ENCODE measurements at regions not wholly inside any gene's neighbourhood (a gene's known extent, or its start where the extent isn't known, plus 50 kb on each side); places are given as distances from the start of the nearest gene placed in this dataset.

- no peak for DNase-seq (ENCODE audit: low read depth in 2 of 2)
Observed at GRCh38 chr2:106941372-106941993, 55.5 kb upstream of the ST6GAL2 start.

GRCh38 chr2:106943468-106944200, 57.7 kb upstream of the ST6GAL2 start:
- no peak for DNase-seq (ENCODE audit: low read depth in 2 of 2)

DNA sequence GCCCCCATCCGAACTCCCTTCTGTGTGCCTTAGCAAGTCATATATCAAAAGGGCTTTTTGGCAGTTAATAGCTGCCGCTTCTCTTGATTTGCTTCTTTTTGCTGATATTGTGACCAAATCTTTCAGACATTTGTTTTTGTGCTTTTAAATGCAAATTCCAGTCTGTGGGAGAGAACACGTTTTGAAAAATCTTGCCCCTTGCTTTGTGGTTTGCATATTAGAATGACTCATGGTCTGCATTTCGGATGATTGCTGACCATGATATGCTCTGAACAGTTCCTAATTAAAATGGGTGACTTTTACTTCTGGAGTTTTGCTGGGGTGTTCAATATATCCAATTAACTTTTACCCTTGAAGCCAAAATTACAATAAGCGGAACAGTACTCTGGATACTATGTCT, 58.2 kb upstream of the ST6GAL2 start:
- no peak for DNase-seq (ENCODE audit: low read depth in 2 of 2)

- DNase-seq (ENCODE audit: low read depth in 2 of 2): no peak
Observed at GRCh38 chr2:106948540-106948939, 62.6 kb upstream of the ST6GAL2 start.

DNA sequence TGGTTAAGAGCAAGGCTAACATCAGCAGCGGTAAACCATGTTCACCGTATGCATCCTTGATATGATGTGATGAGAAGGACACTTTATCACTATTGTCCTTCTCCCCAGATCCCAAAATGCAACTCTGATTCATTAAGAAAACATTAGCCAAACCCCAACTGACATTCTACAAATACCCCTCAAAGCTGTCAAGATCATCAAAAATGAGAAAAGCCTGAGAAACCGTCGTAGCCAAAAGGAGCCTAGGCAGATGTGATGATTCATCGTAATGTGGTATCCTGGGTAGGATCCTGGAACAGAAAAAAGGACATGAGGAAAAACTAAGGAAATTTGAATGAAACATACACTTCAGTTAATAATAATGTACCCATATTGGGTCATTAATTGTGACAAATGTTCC, 67.3 kb upstream of the ST6GAL2 start:
- no peak for DNase-seq (ENCODE audit: low read depth in 2 of 2)

DNA sequence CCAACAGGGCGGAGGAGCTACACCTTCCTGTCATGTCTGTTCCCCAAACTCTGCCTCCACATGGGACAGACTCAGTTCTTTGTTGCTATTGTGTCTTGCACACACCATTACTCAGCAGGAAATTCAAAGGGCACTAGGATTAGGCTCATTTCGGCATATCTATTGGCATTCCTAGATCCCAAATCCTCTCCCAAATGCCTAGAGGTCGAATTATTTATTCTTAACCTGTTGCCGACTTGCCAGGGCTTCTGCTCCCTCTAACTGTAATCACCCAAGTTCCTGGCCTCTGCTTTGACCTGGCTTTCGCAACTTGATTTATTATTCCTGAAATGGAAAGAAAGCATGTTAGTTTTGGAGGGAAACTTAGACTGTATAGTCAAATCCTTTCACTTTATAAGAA, 67.8 kb upstream of the ST6GAL2 start:
- no peak for DNase-seq (ENCODE audit: low read depth in 2 of 2)

GRCh38 chr2:106954304-106954703, 68.3 kb upstream of the ST6GAL2 start:
- no peak for DNase-seq (ENCODE audit: low read depth in 2 of 2)

- no peak for DNase-seq (ENCODE audit: low read depth in 2 of 2)
Observed at GRCh38 chr2:106956416-106956815, 70.4 kb upstream of the ST6GAL2 start.

DNA sequence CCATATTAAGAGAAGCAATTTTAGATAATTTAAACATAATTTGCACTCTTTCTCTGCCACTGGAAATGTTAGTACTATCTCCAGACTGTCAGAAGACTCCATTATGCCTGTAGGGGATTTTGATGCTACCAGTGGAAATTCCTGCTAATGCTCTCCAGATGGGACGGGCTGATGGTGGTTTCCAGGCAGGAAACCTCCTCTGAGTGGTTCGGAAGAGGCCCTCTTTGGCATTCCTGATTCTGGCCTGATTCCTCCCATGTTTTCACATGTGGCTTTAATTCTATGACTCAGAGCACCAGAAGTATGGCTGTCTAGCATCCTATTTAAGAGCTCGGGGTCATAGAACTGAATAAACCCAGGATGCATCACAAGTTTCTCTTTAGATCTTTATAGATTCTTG, 70.9 kb upstream of the ST6GAL2 start:
- no peak for DNase-seq (ENCODE audit: low read depth in 2 of 2)

DNA sequence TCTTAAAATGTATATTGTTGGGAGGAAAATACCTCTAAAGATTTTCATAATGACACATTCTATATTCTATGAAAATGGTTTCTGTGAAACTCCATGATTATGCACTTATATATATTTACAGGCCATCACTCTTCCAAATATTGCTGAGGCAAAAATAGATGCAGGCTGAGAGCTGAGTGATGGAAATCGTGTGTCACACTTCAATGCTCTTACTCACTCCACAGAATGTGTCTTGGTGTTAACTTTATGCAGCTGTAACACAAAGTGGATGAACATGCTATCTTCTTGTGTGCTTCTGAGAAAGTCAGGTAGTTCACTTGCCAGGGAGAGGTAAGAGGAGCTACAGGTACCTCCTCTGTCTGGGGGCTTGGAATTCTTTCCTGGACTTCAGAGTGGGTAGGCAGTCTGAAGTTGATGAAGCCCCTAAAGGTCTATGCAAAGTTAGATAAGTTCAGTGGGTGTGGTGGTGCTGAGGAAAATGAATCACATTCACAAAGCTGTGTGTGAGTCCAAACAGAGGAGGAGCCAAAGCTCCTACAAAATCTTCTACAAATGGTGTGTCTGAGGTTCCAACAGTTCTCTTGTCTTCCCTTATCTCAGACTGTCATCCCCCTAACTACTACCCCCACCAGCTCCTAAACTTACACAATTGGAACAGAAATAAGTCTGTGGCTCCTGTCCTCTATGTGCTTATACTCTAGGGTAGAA, 74.2 kb upstream of the ST6GAL2 start:
- no peak for DNase-seq (ENCODE audit: low read depth in 2 of 2)

DNA sequence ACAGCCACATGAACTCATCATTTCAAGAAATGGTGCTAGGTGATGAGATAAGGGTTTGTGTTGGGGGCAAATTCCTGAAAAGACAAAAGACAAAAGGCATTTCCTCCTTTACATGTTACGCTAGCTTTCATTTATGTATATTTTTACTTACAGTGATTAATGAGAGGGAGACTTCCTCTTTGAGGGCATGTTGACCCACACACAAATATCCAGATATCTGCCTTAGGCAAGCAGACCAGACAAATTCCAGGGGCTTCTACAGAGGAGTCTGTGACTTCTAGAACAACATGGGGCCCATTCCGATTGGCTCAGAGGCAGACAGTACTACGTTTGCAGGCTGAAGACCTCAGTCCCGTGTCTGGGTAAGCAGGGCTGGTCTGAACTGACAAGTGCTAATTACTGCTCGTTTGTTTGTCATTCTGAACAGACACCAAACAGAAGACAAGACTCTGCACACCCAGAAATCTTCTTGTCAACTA, 74.8 kb upstream of the ST6GAL2 start:
- DNase-seq (ENCODE audit: low read depth in 2 of 2): no peak

GRCh38 chr2:106961328-106961727, 75.4 kb upstream of the ST6GAL2 start:
- DNase-seq (ENCODE audit: low read depth in 2 of 2): no peak

- DNase-seq (ENCODE audit: low read depth in 2 of 2): no peak
Observed at GRCh38 chr2:106963156-106963555, 77.2 kb upstream of the ST6GAL2 start.

- DNase-seq (ENCODE audit: low read depth in 2 of 2): no peak
Observed at GRCh38 chr2:106963893-106964292, 77.9 kb upstream of the ST6GAL2 start.

GRCh38 chr2:106965611-106966010, 79.6 kb upstream of the ST6GAL2 start:
- no peak for DNase-seq (ENCODE audit: low read depth in 2 of 2)

DNA sequence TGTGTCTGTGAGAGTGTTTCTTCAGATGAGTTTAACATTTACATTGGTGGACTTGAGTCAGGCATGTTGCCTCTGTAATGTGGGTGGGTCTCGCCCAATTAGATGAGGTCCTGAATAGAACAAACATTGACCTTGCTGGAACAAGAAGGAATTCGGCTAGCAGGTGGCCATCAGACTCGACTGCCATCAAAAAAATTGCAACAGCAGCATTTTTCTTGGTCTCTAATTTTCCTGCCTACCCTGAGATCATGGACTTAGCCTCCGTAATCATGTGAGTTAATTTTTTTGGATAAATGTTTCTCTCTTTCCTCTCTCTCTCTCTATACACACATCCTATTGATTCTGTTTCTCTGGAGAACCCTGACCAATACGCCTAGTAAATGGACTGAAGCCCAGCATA, 83.8 kb upstream of the ST6GAL2 start:
- no peak for DNase-seq (ENCODE audit: low read depth in 2 of 2)

GRCh38 chr2:106970471-106971261, 84.7 kb upstream of the ST6GAL2 start:
- no peak for DNase-seq (ENCODE audit: low read depth in 2 of 2)

GRCh38 chr2:106972782-106973181, 86.8 kb upstream of the ST6GAL2 start:
- DNase-seq (ENCODE audit: low read depth in 2 of 2): no peak

GRCh38 chr2:106974891-106975290, 88.9 kb upstream of the ST6GAL2 start:
- no peak for DNase-seq (ENCODE audit: low read depth in 2 of 2)

DNA sequence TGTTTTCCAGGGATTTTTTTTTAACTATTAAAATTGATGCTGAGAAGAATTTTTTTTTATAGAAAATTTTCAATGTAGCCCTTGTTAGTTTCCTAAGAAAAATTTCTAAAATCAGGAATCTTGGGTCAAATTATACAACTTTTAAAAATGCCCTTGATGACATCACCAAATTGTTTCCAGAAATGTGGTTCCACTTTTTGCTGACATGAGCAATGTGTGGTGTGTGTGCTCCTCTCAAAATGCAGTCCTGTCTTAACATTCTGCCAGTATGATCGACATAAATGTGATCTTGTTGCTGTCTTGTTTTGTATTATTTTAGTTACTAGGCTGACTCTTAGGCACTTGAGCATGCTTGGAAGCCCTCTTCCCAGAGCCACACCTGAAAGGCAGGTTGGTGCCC, 89.7 kb upstream of the ST6GAL2 start:
- no peak for DNase-seq (ENCODE audit: low read depth in 2 of 2)

DNA sequence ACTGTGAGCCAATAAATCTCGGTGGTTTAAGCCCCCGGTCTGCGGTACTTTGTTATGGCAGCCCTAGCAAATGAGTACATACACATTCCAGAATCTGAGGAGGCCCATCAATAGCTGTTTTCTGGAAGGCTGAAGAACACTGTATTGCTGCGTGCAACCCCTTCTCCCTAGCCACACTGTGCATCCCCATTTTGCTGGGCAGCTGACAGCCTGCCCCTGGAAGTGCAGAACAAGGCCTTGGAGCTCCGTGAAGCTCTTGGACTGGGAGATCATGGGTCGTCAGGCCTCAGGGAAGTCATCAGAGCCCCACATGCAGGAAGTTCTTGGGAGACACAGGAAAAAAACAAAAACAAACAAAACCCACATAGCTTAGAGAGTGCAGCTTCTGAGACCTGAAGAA, 90.6 kb upstream of the ST6GAL2 start:
- no peak for DNase-seq (ENCODE audit: low read depth in 2 of 2)

GRCh38 chr2:106977717-106978116, 91.8 kb upstream of the ST6GAL2 start:
- no peak for DNase-seq (ENCODE audit: low read depth in 2 of 2)

Measured in stimulated activated CD4-positive, alpha-beta T cell treated with anti-CD3 and anti-CD28 coated beads, Interleukin-4, amount 100 ng/mL, for 48 hours (primary cell).